ENCODE measurements at regions not wholly inside any gene's neighbourhood (a gene's known extent, or its start where the extent isn't known, plus 50 kb on each side); places are given as distances from the start of the nearest gene placed in this dataset.

GRCh38 chr12:107411792-107412535, 273.6 kb upstream of the PWP1 start:
- no peak for DNase-seq

GRCh38 chr12:107415071-107415470, 270.5 kb upstream of the PWP1 start:
- no peak for DNase-seq

DNA sequence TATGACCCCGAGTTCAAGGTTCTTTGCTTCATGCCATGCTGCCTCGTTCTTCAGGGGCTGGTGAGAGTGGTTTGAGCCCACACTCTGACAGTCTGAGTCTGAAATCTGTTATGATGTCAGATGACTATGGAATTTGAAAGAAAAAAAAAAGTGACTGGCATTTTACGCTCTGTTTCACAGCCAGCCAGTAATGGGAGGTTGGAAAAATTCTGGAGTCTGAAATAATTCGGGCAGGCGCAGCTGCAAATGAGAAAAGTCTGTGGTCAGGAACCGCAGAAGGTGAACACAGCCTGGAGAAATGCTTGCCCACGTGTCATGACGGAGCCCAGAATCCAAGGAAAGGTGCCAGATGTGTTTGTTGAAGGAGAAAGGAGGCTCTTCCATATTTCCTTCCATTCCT, 269.8 kb upstream of the PWP1 start:
- DNase-seq: no peak

DNA sequence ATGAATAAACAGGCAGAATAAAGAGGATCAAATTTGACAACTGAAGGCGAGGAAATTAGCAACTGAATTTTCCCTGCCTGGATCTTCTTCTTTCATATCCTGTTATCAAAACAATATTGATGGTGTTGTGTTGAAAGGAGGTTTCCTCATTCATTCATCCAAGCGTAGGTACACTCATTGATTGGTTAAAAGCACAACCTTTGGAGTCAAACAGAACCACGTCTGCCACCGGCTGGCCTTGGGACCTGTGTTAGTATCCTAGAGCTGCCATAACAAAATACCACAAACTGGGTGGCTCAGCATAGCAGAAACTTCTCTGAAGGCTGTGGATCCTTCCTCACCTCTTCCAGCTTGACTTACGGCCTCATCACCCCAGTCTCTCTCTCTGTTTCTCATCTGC, 268.6 kb upstream of the PWP1 start:
- DNase-seq: no peak

- DNase-seq: no peak
Measured at GRCh38 chr12:107418981-107419380, 266.6 kb upstream of the PWP1 start.

DNA sequence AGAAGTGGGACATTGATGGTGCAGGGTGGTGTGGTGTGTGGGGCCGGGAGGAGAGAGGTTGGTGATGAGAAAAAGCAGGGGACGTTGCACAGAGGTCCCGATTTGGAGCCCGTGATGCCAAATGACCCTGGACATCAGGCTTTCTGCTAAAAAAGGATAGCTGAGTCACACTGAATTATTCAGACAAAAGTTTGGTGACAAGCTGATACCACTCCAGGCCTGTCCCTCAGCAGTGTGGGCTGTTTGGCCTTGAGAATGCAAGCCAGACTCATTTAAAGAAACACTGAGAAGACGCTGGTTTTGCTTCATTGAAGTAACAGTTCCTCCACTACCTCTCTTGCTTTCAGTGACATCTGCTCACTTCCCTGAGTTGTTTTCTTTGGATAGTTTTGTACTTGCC, 262.1 kb upstream of the PWP1 start:
- DNase-seq: no peak

DNA sequence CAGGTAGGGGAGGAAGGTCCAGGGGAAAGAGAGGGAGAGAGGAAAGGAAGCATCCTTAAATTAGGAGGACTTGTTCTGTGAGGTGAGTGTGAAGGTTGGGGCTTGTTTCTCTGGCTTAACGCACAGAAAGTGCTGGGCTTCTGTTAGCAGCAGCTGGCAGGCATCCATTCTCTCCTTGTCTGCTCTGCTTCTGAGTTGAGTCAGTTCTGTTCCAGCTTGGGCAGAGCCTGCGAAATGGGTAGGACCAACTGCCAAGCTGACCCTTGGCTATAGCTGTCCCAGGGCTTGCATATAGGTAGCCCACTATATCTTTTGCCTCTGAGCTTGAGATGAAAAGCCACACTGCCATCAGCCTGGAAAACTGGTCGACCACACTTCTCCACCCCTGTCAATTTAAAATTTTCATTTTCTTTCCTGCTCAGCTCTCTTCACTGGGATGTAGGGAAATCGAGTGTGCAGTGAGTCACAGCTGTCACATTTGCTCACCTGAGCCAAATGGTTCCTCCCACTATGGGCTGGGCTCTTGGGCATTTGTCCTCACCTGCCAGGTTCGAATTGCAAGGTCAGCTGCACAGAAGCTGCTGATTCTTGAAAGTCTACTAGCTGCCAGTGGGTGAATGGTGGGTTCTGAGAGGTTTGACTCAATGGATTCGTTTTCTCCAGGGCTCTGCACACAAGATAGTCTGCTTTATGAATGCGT, 256.4 kb upstream of the PWP1 start:
- no peak for DNase-seq

DNA sequence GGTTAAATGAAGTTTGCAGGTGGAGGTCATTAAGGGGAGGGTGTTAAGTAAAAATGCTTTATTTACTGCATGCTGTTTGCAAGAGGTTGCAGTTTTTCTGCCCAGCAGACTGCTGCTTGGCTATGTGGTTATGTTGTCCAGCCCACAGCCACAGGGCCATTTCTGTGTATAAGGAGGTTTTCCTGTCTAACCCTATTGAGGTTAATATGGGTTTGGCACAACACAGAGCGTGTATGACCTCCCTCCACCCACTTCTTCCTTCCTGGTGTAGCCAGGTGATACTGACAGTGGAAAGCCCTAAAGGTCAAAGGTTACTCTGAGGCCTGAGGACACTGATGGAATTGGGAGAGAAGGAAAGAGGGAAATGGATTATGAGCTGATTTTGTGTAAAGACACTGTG, 253.7 kb upstream of the PWP1 start:
- DNase-seq: no peak

DNA sequence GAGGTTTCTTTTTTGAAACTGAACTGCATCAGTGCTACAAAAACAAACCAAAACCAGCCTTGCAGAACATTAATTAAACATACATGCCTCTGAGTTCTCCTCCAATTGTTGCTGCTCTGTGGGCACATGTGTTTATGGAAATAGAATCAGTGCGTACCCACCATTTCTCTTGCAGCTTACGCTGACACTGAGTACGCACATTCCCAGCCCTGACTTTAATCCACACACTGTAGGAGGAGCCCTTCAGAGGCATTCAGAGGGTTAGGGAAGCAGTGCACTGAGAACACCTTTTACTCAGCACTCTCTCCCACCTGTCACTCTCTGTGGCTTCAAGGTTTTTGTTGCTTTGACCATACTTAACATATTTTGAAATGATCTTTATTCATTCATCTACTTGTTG, 250.5 kb upstream of the PWP1 start:
- no peak for DNase-seq

- DNase-seq: no peak
Measured at GRCh38 chr12:107435520-107435919, 250.1 kb upstream of the PWP1 start.

DNA sequence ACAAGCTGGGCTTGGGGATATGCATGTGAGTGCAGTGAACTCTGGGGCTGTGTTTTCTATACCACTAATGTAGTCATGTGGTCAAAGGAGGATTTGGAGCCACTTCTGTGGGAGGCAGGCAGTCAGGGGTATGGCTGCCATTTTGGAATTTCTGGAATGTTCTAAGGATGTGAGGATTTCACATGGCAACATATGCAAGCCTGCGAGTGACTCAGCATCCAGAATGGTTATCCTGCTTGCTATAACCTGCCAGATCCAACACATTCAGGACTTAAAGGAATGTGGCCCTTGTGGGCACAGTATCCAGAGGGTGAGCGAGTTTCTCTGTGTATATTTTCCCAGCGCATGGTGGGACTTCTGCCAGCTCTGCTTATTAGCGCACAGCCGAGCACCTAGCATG, 249.2 kb upstream of the PWP1 start:
- no peak for DNase-seq

DNA sequence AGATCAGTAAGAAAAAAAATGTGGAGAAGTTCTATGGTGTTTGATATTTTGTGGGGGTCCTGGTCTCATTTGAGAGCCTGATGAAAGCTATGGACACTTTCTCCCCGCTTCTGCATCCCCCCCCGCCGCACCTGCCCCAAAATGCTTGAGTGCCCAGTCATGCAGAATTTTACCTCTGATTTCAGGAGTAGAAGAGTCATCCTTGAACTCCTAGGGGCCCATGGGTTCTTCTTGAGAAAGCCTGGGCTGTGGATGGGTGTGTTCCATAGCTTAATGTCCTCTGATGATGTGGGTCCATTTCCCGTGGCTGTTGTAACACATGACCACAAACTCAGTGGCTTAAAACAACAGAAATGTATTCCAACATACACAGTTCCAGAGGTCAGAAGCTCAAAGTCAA, 248.8 kb upstream of the PWP1 start:
- no peak for DNase-seq

DNA sequence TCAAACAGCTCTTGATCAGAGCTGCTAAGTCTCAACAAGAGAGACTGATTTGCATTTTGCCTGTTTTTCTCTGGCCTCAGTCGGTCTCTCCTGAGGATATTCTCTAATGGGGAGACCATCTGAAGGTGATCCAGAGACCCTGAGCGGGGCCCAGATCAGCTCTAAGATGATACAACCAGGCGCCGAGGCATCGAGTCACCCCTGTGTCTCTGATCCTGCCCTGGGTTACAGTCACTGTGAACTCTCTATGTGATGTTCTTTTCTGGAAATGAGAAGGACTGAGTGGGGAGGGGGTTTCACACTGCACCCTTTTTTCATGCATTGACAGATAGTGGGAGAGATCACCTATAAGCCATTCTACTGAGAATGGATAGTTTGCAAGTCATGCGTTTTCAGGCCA, 247.6 kb upstream of the PWP1 start:
- no peak for DNase-seq

DNA sequence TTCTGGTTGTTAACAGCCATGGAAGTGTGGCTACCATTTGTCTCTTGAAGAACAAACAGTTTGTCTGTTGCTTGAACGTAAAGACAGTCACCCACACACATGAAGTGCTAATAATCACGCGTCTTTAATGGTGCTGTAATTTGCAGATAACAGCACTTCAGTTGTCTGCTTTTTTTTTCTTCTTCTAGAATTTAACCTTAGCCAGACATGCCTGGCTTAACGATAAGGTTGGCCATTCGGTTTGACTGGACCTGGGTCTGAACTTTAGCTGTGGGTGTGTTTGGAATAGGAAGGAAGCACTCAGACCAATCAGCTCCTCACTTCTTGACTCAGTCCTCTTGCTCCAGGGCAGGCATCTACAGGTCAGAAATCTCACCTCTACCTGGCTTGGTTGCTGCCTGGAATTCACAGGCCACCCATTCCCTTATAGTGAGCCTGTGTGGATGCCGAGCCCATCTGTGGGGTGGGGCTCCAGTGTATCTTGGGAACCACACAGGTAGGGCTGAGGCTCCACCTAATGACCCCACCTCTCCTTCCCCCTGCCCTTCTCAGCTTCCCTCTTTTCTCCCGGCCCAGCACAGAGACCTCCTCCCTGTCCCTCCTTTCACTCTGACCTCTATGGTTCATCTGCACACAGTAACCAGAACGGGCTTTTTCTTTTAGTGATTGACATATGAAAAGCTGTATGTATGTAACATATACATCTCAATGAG, 246.4 kb upstream of the PWP1 start:
- no peak for DNase-seq

GRCh38 chr12:107440606-107441005, 245.0 kb upstream of the PWP1 start:
- DNase-seq: no peak

- DNase-seq: no peak
Measured at GRCh38 chr12:107441665-107442300, 243.8 kb upstream of the PWP1 start.

GRCh38 chr12:107442326-107442987, 243.1 kb upstream of the PWP1 start:
- no peak for DNase-seq

- no peak for DNase-seq
Measured at GRCh38 chr12:107443320-107444090, 242.1 kb upstream of the PWP1 start.

GRCh38 chr12:107444771-107445170, 240.8 kb upstream of the PWP1 start:
- DNase-seq: no peak

DNA sequence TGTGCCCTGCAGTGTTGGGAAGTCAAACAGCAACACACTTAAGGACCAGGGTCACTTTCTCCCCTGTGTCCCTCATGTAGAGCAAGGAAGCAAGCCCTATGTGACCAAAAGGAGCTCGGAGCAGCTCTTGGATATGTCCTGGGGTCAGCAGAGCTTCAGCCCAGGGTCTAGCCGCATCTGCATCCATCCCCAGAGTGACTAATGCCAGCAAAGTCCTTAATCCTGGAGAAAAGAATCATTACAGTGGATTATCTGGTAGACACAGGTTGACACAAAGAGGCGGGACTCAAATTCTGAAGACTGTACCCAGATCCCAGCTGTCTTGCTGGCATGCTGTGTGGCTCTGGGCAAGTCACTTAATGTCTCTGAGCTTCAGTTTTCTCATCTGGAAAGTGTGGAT, 239.1 kb upstream of the PWP1 start:
- DNase-seq: no peak

DNA sequence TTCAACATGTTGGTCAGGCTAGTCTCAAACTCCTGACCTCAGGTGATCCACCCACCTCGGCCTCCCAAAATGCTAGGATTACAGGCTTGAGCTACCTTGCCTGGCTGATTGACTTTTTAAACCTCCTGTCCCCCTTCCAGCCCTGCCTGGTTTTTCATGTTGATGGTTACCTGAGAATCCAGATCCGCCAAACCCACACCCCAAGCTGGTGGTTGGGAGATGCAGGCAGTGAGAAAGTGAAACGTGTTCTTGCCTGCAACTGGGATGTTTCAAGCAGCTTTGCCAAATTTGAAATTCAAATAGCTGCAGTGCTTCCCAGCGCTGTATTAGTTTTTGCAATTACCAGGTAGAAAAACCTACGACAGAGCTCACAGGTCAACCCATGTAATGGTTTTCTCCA, 238.3 kb upstream of the PWP1 start:
- DNase-seq: no peak

DNA sequence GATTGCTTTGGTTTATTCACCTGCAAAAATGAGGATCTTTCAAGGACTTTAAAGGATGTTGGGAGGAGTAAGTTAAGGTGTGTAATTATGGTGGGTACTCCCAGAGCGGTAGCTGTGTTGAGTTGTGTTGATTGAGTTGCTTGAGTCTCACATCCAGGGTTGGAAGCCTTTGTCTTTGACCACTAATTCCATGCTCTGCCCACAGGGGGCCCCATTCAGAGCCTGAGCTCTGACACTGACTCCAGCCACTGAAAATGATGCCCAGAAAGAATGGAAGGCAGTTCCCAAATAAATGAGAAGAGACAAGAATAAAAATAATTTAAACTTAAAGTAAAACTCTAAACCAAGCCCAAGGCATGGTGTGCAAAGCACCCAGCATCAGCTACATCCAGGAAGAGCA, 237.4 kb upstream of the PWP1 start:
- peak in 1 of 2 donors; percentile 34 for DNase-seq

All from inflammatory macrophage treated with lipopolysaccharide for 1 hour (primary cell).